SU-DHL-6 (cell line): ENCODE measurements at regions not wholly inside any gene's neighbourhood (a gene's known extent, or its start where the extent isn't known, plus 50 kb on each side); places are given as distances from the start of the nearest gene placed in this dataset.

Experiments
- H2AFZ ChIP-seq: fragments of 200-600 bp; sonication (generic); 2 replicates; pipeline ENCODE4 v1.6.1; 2014; ENCODE audit warnings: low read depth, mild to moderate bottlenecking, moderate library complexity, mixed read lengths, antibody characterized with exemption, low read length; ENCODE audit not compliant: severe bottlenecking
- H3F3A ChIP-seq: fragments of 200-600 bp; shearing (Covaris generic); 2 replicates; pipeline ENCODE4 v1.6.0; 2016; ENCODE audit warnings: antibody characterized with exemption, mild to moderate bottlenecking; ENCODE audit not compliant: insufficient read depth
- H3K27ac ChIP-seq: fragments of 200-600 bp; sonication (generic); 2 replicates; pipeline ENCODE4 v1.5.1; 2016; ENCODE audit warnings: low read depth, mild to moderate bottlenecking, low read length, moderate library complexity, mixed read lengths
- H3K27me3 ChIP-seq: fragments of 200-600 bp; sonication (generic), shearing (Covaris generic); 2 replicates; pipeline ENCODE4 v1.6.0; 2014; ENCODE audit warnings: mild to moderate bottlenecking, low read length
- H3K36me3 ChIP-seq: fragments of 200-600 bp; sonication (generic); 2 replicates; pipeline ENCODE4 v1.6.1; 2014; ENCODE audit warnings: mild to moderate bottlenecking, low read length, mixed read lengths
- H3K4me2 ChIP-seq: fragments of 300-600, 200-600 bp; shearing (Covaris generic), sonication (generic); 2 replicates; pipeline ENCODE4 v1.6.0; 2014; ENCODE audit warnings: low read length, low read depth, mild to moderate bottlenecking; ENCODE audit not compliant: poor library complexity, severe bottlenecking
- H3K4me3 ChIP-seq: fragments of 200-600 bp; sonication (generic); 2 replicates; pipeline ENCODE4 v1.5.1; 2014; ENCODE audit warnings: antibody characterized with exemption, low read length, mild to moderate bottlenecking, mixed read lengths; ENCODE audit not compliant: insufficient read depth, poor library complexity, severe bottlenecking
- H3K79me2 ChIP-seq: fragments of 200-600 bp; sonication (generic); 2 replicates; pipeline ENCODE4 v1.6.1; 2014; ENCODE audit warnings: mild to moderate bottlenecking, low read length, moderate library complexity; ENCODE audit not compliant: insufficient read depth
- H3K9ac ChIP-seq: fragments of 200-600 bp; sonication (generic); 2 replicates; pipeline ENCODE4 v1.7.0; 2014; ENCODE audit warnings: mild to moderate bottlenecking, low read length
- H3K9me2 ChIP-seq: fragments of 200-600 bp; sonication (generic); replicated peaks from 2 replicates; pipeline ENCODE4 v1.6.1; 2014; ENCODE audit warnings: low read length; ENCODE audit not compliant: insufficient read depth
- H3K9me3 ChIP-seq: fragments of 200-600 bp; sonication (generic); 2 replicates; pipeline ENCODE4 v1.6.1; 2014; ENCODE audit warnings: low read length, mixed read lengths; ENCODE audit not compliant: insufficient read depth
- H4K20me1 ChIP-seq: fragments of 200-600 bp; sonication (generic); 2 replicates; pipeline ENCODE4 v1.6.1; 2014; ENCODE audit warnings: low read depth, mild to moderate bottlenecking, antibody characterized with exemption, low read length, moderate library complexity, mixed read lengths
- CTCF ChIP-seq: fragments of 200-600 bp; sonication (generic); IDR thresholded peaks from one replicate; pipeline ENCODE4 v1.5.1; 2017; ENCODE audit warnings: antibody characterized with exemption, mild to moderate bottlenecking, low read length, moderate library complexity; ENCODE audit not compliant: insufficient read depth, poor library complexity, severe bottlenecking
- EZH2phosphoT487 ChIP-seq: fragments of 200-600 bp; sonication (generic), shearing (Covaris generic); conservative IDR thresholded peaks from 2 replicates; pipeline ENCODE4 v1.6.1; 2018; ENCODE audit warnings: mild to moderate bottlenecking, antibody characterized with exemption, low read length, moderate library complexity, mixed read lengths

GRCh38 chr15:26146202-26146601 lies 283.1 kb upstream of the ATP10A start:
- H3K9ac ChIP-seq = no peak overlapping the region
- H3K9me3 ChIP-seq = no peaks in the 10 kb centered on the region
- no peaks in the 10 kb centered on the region for H3K79me2 ChIP-seq
- TF ChIP-seq EZH2phosphoT487 = no peak
- TF ChIP-seq CTCF = no peak
- H3K9me2 ChIP-seq = no peaks in the 10 kb centered on the region
- H3K4me2 ChIP-seq = no peak overlapping the region
- no peaks in the 10 kb centered on the region for H3K27me3 ChIP-seq
- H3F3A ChIP-seq = no peaks in the 10 kb centered on the region
- H3K4me3 ChIP-seq = no peak overlapping the region
- H3K27ac ChIP-seq = no peak overlapping the region
- no peaks in the 10 kb centered on the region for H3K36me3 ChIP-seq
- H2AFZ ChIP-seq = no peak overlapping the region
- H4K20me1 ChIP-seq = no peaks in the 10 kb centered on the region

GRCh38 chr15:26145796-26146195 lies 282.7 kb upstream of the ATP10A start:
- Histone ChIP-seq H3K9me2 (no peaks in the 10 kb centered on the region), H3K4me2 (no peak overlapping the region), H2AFZ (no peak overlapping the region), H3K9me3 (no peaks in the 10 kb centered on the region), H3K27me3 (no peaks in the 10 kb centered on the region), H3K27ac (no peak overlapping the region), H3K9ac (no peak overlapping the region), H3K4me3 (no peak overlapping the region), H3K79me2 (no peaks in the 10 kb centered on the region), H3F3A (no peaks in the 10 kb centered on the region), H4K20me1 (no peaks in the 10 kb centered on the region), H3K36me3 (no peaks in the 10 kb centered on the region)
- TF ChIP-seq EZH2phosphoT487 = no peak
- TF ChIP-seq CTCF = no peak

GRCh38 chr15:26144836-26145235 lies 281.7 kb upstream of the ATP10A start:
- H3K36me3 ChIP-seq = no peaks in the 10 kb centered on the region
- no peak overlapping the region for H3K9ac ChIP-seq
- no peaks in the 10 kb centered on the region for H3K9me3 ChIP-seq
- H3K9me2 ChIP-seq = no peaks in the 10 kb centered on the region
- no peak overlapping the region for H2AFZ ChIP-seq
- H3K4me3 ChIP-seq = no peak overlapping the region
- no peaks in the 10 kb centered on the region for H3K27me3 ChIP-seq
- no peaks in the 10 kb centered on the region for H3K79me2 ChIP-seq
- TF ChIP-seq EZH2phosphoT487 = no peak
- TF ChIP-seq CTCF = no peak
- no peak overlapping the region for H3K4me2 ChIP-seq
- H3F3A ChIP-seq = no peaks in the 10 kb centered on the region
- no peak overlapping the region for H3K27ac ChIP-seq
- no peaks in the 10 kb centered on the region for H4K20me1 ChIP-seq

- Histone ChIP-seq H3F3A (no peaks in the 10 kb centered on the region), H3K4me3 (no peak overlapping the region), H3K9me2 (no peaks in the 10 kb centered on the region), H3K36me3 (no peaks in the 10 kb centered on the region), H3K4me2 (no peak overlapping the region), H4K20me1 (no peaks in the 10 kb centered on the region), H2AFZ (no peak overlapping the region), H3K9ac (no peak overlapping the region), H3K79me2 (no peaks in the 10 kb centered on the region), H3K27ac (no peak overlapping the region), H3K9me3 (no peaks in the 10 kb centered on the region), H3K27me3 (no peaks in the 10 kb centered on the region)
- TF ChIP-seq EZH2phosphoT487 = no peak
- TF ChIP-seq CTCF = no peak
Observed at GRCh38 chr15:26143221-26143620, 280.1 kb upstream of the ATP10A start.
